Frontal cortex (tissue), 3 donors: ENCODE measurements at regions not wholly inside any gene's neighbourhood (a gene's known extent, or its start where the extent isn't known, plus 50 kb on each side); places are given as distances from the start of the nearest gene placed in this dataset.
A peak's percentile ranks its signal among the peaks of the same experiment; 100 is the strongest.
"Not testable (repeated sequence)": the region's sequence is repeated elsewhere in the genome, so short reads cannot be mapped to it uniquely, and the experiment has no call there.

Experiments used
- DNase-seq, 2 donors: peaks; one replicate each; pipeline ENCODE4 v3.0.0; 2012; ENCODE audit warnings: low spot score in 2 of 2
- FAIRE-seq: peaks from 2 replicates; lab custom pipeline; 2012; peaks lifted over from hg19 to GRCh38; lab: Jason Lieb, UNC
- donor health status: control.
- donor health status: control.
- donor health status: control.

- FAIRE-seq (no peak), DNase-seq (no peak)
These were observed 104.1 kb upstream of the GATA6 start for GRCh38 chr18:22065311-22065710.

GRCh38 chr18:22066083-22066485 is 103.3 kb upstream of the GATA6 start:
- FAIRE-seq, result no peak

GRCh38 chr18:22067109-22067508 is 102.3 kb upstream of the GATA6 start:
- no peak for FAIRE-seq
- no peak for DNase-seq

More at GRCh38 chr18:22066083-22066485, 103.3 kb upstream of the GATA6 start:
- DNase-seq, result no peak

- DNase-seq, result no peak
- FAIRE-seq, result no peak
These were observed 101.7 kb upstream of the GATA6 start for GRCh38 chr18:22067682-22068081.

- not testable (repeated sequence) for DNase-seq, FAIRE-seq
These were observed 100.6 kb upstream of the GATA6 start for GRCh38 chr18:22068784-22069183.

GRCh38 chr18:22069916-22070315 is 99.5 kb upstream of the GATA6 start:
- FAIRE-seq (no peak), DNase-seq (no peak)

GRCh38 chr18:22073411-22073810 is 96.0 kb upstream of the GATA6 start:
- FAIRE-seq (no peak), DNase-seq (no peak)

- DNase-seq, result no peak
- FAIRE-seq, result no peak
These were observed 94.9 kb upstream of the GATA6 start for GRCh38 chr18:22074282-22075070.

GRCh38 chr18:22080035-22080434 is 89.4 kb upstream of the GATA6 start:
- DNase-seq (no peak), FAIRE-seq (no peak)

- FAIRE-seq, result no peak
- DNase-seq, result no peak
These were observed 87.0 kb upstream of the GATA6 start for GRCh38 chr18:22082408-22082807.

GRCh38 chr18:22084547-22084946 is 84.8 kb upstream of the GATA6 start:
- FAIRE-seq (no peak), DNase-seq (no peak)

GRCh38 chr18:22086973-22087372 is 82.4 kb upstream of the GATA6 start:
- DNase-seq (no peak), FAIRE-seq (no peak)

- FAIRE-seq (no peak), DNase-seq (no peak)
These were observed 81.4 kb upstream of the GATA6 start for GRCh38 chr18:22088029-22088428.

GRCh38 chr18:22088996-22089640 is 80.3 kb upstream of the GATA6 start:
- DNase-seq (no peak), FAIRE-seq (no peak)

- FAIRE-seq (peak; percentile 44), DNase-seq (no peak)
These were observed 78.0 kb upstream of the GATA6 start for GRCh38 chr18:22091341-22091740.

- no peak for DNase-seq
- FAIRE-seq, result no peak
These were observed 75.5 kb upstream of the GATA6 start for GRCh38 chr18:22093731-22094357.

- no peak for DNase-seq
- no peak for FAIRE-seq
These were observed 75.0 kb upstream of the GATA6 start for GRCh38 chr18:22094358-22094734.

- DNase-seq (no peak), FAIRE-seq (no peak)
These were observed 70.8 kb upstream of the GATA6 start for GRCh38 chr18:22098563-22098989.

- FAIRE-seq (no peak), DNase-seq (no peak)
These were observed 69.5 kb upstream of the GATA6 start for GRCh38 chr18:22099925-22100324.

GRCh38 chr18:22101731-22102130 is 67.7 kb upstream of the GATA6 start:
- no peak for DNase-seq
- no peak for FAIRE-seq
